ENCODE measurements at regions not wholly inside any gene's neighbourhood (a gene's known extent, or its start where the extent isn't known, plus 50 kb on each side); places are given as distances from the start of the nearest gene placed in this dataset.

GRCh38 chr2:64789466-64790320 lies 136.0 kb upstream of the SERTAD2 start:
- 97% methylated on average over 9 of the region's 9 CpGs for WGBS (ENCODE audit: low lambda C conversion rate)
- no peaks in the 10 kb centered on the region for H3K9me2 ChIP-seq
- no peaks in the 10 kb centered on the region for H3K4me1 ChIP-seq (ENCODE audit: control insufficient read depth in 1 of 2, insufficient read depth in 2 of 2, low read depth in 1 of 2, low read length in 1 of 2)
- no peaks in the 10 kb centered on the region for H4K20me1 ChIP-seq (ENCODE audit: insufficient read depth)
- H3K27me3 ChIP-seq (ENCODE audit: insufficient read depth) = no peaks in the 10 kb centered on the region
- CTCF ChIA-PET = no interaction called here
- no peaks in the 10 kb centered on the region for H3K79me2 ChIP-seq (ENCODE audit: insufficient read depth)
- TF ChIP-seq YY1 (IDR thresholded peaks at IDR 0.05; ENCODE audit: low read depth) (no peak), GABPA (IDR thresholded peaks at IDR 0.05; ENCODE audit: low read depth) (no peak), MEF2A (IDR thresholded peaks at IDR 0.05; ENCODE audit: borderline replicate concordance, low read depth) (no peak), NFIC (IDR thresholded peaks at IDR 0.05; ENCODE audit: borderline replicate concordance) (no peak), EP300 (IDR thresholded peaks at IDR 0.05; ENCODE audit: borderline replicate concordance in 1 of 2, low read depth in 1 of 2, low read length in 1 of 2) (no peak), RXRA (IDR thresholded peaks at IDR 0.05; ENCODE audit: borderline replicate concordance, low read depth) (no peak), TEAD4 (IDR thresholded peaks at IDR 0.05; ENCODE audit: borderline replicate concordance, insufficient read depth) (no peak), CHD2 (IDR thresholded peaks at IDR 0.05; ENCODE audit: low read length, partially characterized antibody) (no peak), TCF12 (IDR thresholded peaks at IDR 0.05) (no peak), MXI1 (IDR thresholded peaks at IDR 0.05; ENCODE audit: low read depth, low read length) (no peak), TAF1 (IDR thresholded peaks at IDR 0.05; ENCODE audit: borderline replicate concordance, low read depth, low read length) (no peak)
- TF ChIP-seq, protein P1, sequence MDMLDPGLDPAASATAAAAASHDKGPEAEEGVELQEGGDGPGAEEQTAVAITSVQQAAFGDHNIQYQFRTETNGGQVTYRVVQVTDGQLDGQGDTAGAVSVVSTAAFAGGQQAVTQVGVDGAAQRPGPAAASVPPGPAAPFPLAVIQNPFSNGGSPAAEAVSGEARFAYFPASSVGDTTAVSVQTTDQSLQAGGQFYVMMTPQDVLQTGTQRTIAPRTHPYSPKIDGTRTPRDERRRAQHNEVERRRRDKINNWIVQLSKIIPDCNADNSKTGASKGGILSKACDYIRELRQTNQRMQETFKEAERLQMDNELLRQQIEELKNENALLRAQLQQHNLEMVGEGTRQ (IDR thresholded peaks at IDR 0.05; ENCODE audit: borderline replicate concordance, low read depth, low read length) = no peak
- no peak overlapping the region for H3K27ac ChIP-seq (ENCODE audit: low read depth in 2 of 2, low read length in 1 of 2)
- H3F3A ChIP-seq (replicated peaks; ENCODE audit: insufficient read depth) = peaks cover 9% of the 10 kb centered on the region
- no peak overlapping the region for H3K4me2 ChIP-seq
- POLR2A ChIA-PET = no interaction called here
- H3K36me3 ChIP-seq (replicated peaks in 1 of 2; ENCODE audit: control insufficient read depth in 1 of 2, insufficient read depth in 2 of 2, low read length in 1 of 2) = no peaks in the 10 kb centered on the region
- no peak overlapping the region for H3K4me3 ChIP-seq (ENCODE audit: low read depth in 2 of 2, low read length in 1 of 2)
- H2AFZ ChIP-seq (ENCODE audit: low read depth) = no peak overlapping the region
- no peaks in the 10 kb centered on the region for H3K9me3 ChIP-seq
- DNase-seq = no peak
- no peak overlapping the region for H3K9ac ChIP-seq

- Histone ChIP-seq H2AFZ (ENCODE audit: low read depth) (no peak overlapping the region), H3K4me2 (no peak overlapping the region), H3K9me3 (no peaks in the 10 kb centered on the region), H3K27me3 (ENCODE audit: insufficient read depth) (no peaks in the 10 kb centered on the region), H3K9ac (no peak overlapping the region), H3F3A (replicated peaks; ENCODE audit: insufficient read depth) (peaks cover 9% of the 10 kb centered on the region), H3K4me1 (ENCODE audit: control insufficient read depth in 1 of 2, insufficient read depth in 2 of 2, low read depth in 1 of 2, low read length in 1 of 2) (no peaks in the 10 kb centered on the region), H4K20me1 (ENCODE audit: insufficient read depth) (no peaks in the 10 kb centered on the region), H3K79me2 (ENCODE audit: insufficient read depth) (no peaks in the 10 kb centered on the region), H3K36me3 (replicated peaks in 1 of 2; ENCODE audit: control insufficient read depth in 1 of 2, insufficient read depth in 2 of 2, low read length in 1 of 2) (no peaks in the 10 kb centered on the region), H3K4me3 (ENCODE audit: low read depth in 2 of 2, low read length in 1 of 2) (no peak overlapping the region), H3K9me2 (no peaks in the 10 kb centered on the region), H3K27ac (ENCODE audit: low read depth in 2 of 2, low read length in 1 of 2) (no peak overlapping the region; a peak in 1 of 4 replicates)
- TF ChIP-seq RAD21 (IDR thresholded peaks at IDR 0.05; ENCODE audit: low read length) (peak; percentile 48), NRF1 (IDR thresholded peaks at IDR 0.05; ENCODE audit: low read depth, low read length) (no peak)
- TF ChIP-seq, protein P2, sequence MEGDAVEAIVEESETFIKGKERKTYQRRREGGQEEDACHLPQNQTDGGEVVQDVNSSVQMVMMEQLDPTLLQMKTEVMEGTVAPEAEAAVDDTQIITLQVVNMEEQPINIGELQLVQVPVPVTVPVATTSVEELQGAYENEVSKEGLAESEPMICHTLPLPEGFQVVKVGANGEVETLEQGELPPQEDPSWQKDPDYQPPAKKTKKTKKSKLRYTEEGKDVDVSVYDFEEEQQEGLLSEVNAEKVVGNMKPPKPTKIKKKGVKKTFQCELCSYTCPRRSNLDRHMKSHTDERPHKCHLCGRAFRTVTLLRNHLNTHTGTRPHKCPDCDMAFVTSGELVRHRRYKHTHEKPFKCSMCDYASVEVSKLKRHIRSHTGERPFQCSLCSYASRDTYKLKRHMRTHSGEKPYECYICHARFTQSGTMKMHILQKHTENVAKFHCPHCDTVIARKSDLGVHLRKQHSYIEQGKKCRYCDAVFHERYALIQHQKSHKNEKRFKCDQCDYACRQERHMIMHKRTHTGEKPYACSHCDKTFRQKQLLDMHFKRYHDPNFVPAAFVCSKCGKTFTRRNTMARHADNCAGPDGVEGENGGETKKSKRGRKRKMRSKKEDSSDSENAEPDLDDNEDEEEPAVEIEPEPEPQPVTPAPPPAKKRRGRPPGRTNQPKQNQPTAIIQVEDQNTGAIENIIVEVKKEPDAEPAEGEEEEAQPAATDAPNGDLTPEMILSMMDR (IDR thresholded peaks at IDR 0.05) = 0 out of 2 replicates have a peak, but pooled peaks have one; percentile 17
- WGBS (ENCODE audit: low lambda C conversion rate) = 94% methylated on average over 1 of the region's 1 CpG
- POLR2A ChIA-PET = no interaction called here
- CTCF ChIA-PET = interaction anchor here (0.7 to 3.2 kb wide), 5 partner anchors 11 to 146 kb away, joined by 3 to 14 read pairs (median 5); no protein-coding TSS in a partner anchor
- peak; percentile 22 for DNase-seq
Measured at GRCh38 chr2:64792300-64792699, 138.6 kb upstream of the SERTAD2 start.
